ENCODE measurements at regions not wholly inside any gene's neighbourhood (a gene's known extent, or its start where the extent isn't known, plus 50 kb on each side); places are given as distances from the start of the nearest gene placed in this dataset.
"Not testable (repeated sequence)": the region's sequence is repeated elsewhere in the genome, so short reads cannot be mapped to it uniquely, and the experiment has no call there.

GRCh38 chr6:57870083-57870482 lies 552.7 kb downstream of the PRIM2 start:
- TF ChIP-seq CTCF, POLR2A (IDR thresholded peaks at IDR 0.05): not testable (repeated sequence)

Data from heart left ventricle (tissue), 13 donors.